GM18870 (cell line): ENCODE measurements at regions not wholly inside any gene's neighbourhood (a gene's known extent, or its start where the extent isn't known, plus 50 kb on each side); places are given as distances from the start of the nearest gene placed in this dataset.

Source experiments
- ATAC-seq: cut with Tn5 transposase; IDR thresholded peaks from one replicate; pipeline ENCODE4 v1.9.1; 2021; ENCODE audit warnings: moderate library complexity; ENCODE audit not compliant: unreplicated experiment

DNA sequence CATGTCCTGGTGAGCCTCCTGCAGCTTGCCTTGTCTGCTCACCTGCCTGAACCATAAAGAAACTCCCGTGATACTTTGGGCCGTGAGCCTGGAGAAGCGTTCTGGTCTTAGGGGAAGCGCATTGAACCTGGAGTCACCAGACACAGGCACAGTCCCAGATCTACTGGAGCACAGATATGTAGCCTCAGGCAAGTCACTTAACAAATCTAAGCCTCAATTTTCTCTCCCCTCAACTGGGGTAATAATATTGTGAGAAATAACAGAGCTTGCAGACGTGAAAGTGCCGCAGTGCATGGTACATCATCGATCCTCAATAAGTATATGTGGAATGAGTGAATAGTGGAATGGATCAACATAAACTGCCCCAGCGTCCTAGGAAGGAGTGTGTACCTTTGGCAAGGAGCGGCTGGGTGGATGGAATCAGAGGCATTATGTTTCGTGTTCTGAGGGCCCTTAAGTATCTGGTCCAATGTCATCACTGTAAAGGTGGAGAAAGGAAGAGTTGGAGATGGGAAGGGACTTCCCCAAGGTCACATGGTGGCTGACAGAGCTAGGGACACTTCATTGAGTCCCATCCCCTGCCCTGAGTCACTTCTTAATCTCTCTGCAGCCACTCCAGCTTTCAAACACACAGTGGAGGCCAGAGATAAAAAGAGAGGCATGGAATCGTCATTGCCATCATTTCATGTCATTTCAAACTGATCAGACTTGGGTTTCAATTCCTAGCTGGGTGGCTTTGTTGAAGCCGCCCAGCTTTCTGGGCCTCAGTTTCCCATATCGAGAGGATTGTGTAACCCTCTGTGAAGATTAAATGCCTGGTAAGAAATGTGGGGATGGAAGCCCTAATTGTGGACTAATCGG is 172.4 kb downstream of the DDX1 start:
- ATAC-seq, result no peak

DNA sequence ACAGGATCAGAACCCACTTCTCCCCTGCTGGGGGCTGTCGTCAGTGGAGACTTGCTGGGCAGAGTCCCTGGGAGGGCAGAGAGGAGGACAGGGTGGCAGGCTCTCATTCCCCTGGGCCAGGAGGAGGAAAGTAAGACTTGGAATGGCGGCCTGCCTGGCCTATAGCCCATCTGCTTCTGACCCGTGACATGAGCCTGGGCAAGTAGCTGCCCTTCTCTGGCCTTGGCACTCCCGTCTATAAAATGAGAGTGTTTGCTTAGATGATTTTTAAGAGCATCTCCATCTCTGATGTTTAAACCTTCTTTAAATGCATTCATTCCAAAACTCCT is 173.0 kb downstream of the DDX1 start:
- ATAC-seq, result no peak

DNA sequence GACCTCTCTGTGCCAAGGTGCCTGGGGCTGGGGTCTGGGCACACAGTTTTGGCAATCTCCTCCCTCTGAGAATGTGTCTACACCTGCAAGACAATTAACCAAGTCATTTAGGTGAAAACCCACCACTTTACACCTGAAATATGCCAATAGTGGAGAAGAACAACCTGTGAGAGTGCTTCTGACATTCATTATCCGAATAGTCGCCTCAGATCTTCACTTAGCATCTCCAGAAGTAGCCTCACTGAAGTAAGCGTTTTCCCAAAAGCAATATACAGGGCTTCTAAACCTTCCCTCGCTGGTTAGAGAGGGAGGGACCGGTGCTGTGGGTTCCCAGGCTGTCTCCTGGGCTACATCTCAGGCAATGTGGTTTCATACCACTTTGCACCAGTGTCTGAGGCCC is 173.5 kb downstream of the DDX1 start:
- ATAC-seq, result no peak

DNA sequence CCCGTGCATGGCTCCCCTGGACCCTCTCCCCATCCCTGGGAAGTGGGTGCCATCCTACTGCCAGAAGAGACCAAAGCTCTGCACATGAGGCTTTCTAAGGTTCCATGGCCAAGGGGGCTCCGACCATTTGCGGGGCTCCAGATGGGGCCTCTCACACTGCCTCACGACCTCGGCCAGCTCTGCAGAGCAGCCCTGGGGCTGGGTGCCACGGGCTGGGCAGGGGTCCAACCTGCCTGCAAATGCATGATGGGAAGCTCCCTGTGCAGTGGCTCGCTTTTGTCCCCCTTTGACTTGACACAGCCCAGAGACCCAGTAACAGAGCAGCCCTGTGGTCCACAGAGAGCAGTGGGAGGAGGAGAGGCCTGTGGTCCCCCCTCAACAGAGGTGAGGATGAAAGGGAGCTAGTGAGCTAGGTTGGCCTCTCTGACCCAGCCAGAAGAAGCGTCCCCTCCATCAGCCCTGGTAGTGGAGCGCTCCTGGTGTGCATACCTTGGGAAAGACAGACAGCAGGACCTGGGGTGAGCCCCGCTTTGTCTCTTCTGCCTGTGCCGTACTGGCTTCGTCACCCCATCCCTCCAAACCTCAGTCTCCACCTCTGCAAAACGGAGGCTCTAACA is 174.1 kb downstream of the DDX1 start:
- no peak for ATAC-seq

DNA sequence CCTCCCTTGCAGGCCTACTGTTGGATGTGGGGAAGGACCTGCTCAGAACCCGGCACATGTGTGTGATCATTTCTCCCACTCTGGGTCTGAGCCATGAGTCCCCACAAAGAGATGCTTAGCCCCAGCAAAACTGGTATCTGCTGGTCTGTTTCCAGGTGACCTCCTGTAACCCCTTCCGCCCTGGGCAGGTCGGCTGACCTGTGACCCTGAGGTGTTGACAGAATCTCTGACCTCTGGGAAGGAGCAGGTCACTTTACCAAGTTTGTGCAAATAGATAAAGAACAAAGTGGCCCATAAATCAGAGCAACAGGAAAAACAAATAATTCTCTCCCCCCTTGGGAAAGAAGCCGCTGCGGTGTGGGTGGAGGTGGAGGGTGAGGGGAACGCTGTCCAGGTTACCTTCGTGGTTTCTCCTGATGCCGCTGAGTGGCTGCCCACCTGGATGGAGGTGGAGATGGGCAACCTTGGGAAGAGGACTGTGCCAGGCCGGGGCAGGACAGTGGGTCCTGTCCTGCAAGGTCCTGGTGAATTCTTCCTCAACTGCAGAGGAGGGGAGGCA is 174.0 kb upstream of the MYCN start:
- ATAC-seq, result no peak

DNA sequence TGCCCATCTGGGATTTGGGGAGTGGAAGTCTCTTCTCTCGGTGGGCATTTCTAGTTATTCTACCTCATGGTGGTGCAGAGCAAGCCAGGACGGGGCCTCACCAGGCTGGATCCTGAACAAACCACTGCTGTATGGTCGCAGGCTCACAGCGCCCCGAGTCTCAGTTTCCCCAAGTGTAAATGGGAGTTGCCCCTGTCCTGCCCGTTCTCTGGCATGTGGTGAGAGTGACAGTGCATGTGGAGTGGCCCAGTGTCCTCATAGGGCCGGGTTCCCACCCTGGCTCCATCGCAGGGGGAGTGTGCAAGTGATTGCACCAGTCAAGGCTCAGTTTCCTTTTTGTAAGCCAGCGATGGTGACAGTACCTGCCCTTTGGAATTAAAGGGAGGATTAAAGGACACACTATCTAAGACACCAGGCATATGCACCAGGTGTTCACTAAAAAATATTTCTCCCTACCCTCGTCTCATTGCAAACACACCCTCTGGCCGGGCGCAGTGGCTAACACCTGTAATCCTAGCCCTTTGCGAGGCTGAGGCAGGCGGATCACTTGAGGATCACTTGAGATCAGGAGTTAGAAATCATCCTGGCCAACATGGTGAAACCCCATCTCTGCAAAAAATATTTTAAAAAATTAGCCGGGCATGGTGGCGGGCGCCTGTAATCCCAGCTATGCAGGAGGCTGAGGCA is 173.3 kb upstream of the MYCN start:
- ATAC-seq, result no peak

DNA sequence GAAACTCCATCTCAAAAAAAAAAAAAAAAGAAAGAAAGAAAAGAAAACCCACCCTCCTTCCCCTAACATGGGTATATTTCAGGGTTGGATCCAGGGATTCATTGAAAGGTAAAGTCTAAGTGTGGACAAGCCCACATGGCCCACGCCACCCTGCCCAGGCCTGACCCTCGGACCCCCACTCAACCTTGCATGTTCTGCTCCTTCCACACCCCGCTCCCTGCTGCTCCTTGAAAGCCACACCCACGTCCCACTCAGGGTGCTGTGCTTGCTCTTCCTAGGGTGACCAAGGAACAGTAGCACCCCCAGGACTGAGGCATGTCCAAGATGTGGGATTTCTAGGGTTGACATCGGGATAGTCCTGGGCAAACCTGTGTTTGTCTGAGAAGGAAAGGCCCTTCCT is 172.7 kb upstream of the MYCN start:
- ATAC-seq, result no peak

DNA sequence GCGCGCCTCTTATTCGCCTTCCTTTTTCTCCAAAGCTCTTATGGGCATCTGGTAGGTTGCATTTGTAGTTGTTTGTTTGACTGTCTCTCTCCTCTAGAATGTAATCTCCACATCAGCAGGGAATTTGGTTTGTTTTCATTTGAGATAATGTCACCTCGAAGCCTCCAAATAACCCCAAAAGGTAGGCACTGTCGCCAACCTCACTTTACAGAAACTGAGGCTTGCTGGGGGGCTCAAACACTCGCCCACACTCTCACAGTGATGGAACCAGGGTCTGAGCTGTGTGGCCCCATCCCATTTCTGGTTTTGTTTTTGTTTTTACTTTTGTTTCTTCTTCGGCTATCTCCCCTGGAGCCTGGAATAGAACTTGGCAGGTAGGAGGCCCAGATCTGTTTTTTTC is 172.2 kb upstream of the MYCN start:
- no peak for ATAC-seq

DNA sequence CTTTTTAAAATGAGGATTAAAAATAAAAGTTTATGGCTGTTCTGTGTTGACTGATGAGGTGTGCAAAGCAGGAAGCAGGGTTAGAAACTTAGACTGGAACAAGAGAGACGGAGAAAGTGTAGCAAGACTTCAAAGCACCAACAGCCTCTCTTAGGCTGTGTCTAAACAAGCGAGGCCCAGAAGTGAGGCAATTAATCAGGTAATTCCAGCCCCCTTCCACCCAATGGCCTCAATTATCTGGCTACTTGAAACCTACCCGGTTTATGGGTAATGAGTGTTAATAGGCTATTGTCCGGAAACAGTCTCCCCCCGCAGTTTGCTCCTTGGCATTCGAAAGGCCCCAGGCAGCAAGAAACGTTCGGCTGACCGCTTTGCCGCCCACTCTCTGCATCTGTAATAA is 171.7 kb upstream of the MYCN start:
- no peak for ATAC-seq

DNA sequence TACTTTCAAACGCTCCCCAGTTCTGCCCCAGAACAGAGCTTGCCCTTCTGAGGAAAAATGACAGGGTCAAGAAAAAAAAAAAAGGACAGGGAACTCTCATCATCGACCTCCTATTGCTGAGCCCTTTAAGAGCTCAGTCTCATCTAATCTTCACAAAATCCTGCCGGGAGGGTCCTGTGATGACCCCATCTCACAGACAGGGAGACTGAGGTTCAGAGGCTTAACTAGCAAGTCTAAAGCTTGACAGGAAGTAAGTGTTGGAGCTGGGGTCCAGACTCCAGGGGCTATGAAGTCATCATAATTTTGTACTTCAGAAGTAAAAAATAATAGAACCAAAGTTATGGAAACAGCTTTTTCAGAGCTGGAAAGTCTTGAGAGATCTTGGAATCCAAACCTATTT is 171.1 kb upstream of the MYCN start:
- no peak for ATAC-seq

DNA sequence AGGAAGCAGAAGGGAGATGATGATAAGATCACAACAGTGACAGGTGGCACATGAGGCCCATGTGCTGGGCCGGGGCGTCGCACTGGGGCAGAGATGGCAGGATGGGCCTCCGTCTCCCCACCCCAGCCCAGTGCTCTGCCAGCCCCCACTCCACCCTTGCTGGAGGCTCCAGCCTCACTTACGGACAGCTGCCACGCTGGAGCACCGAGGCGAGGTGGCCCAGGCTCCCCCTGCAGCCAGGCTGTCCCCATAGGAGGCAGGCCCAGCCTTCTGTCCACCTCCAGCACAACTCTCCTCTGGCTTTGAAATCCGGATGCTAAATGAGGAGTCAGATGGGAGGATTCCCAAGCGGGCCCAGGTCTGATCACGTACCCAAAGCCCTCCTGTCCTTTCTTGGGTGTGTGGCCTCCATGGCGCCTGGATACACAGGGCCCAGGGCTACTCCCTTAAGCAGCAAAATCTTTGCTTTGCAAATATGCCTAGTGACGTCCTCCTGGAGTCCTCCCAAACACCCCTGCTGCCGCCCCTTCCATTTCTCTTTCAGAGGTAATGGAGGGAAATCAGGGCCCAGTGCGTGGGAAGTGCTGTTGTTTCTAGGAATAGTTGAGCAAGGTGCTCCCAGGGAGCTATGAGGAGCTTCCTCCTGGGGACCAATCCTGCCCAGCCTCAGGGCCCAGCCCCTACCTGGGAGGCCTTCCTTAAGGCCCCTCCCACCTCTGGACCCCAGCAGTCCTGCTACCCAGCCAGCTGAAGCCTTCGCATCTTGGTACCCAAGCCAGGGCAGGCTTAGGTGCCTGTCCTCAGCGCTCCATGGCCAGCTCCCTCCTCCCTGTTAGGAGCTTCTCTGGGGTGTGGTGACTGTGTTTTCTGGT is 170.4 kb upstream of the MYCN start:
- no peak for ATAC-seq

DNA sequence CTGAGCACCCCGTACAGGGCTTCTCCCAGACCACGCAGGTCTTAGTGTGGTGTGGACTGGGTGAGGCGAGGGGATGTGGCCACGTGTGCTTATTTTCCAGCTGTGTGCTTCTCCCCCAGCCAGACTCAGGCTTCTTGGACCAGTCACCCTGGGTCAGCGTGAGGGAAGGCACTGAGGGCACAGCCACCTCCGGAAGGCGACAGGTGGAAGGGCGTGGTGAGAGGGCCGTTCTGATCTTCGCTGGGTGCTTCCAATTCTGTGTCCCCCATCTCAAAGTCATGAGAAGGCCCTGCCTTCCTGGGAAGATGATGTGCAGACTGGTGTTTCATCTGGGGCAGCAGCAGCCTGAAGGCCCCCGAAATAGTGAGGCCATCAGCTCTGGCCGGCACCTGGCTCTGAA is 169.7 kb upstream of the MYCN start:
- no peak for ATAC-seq

DNA sequence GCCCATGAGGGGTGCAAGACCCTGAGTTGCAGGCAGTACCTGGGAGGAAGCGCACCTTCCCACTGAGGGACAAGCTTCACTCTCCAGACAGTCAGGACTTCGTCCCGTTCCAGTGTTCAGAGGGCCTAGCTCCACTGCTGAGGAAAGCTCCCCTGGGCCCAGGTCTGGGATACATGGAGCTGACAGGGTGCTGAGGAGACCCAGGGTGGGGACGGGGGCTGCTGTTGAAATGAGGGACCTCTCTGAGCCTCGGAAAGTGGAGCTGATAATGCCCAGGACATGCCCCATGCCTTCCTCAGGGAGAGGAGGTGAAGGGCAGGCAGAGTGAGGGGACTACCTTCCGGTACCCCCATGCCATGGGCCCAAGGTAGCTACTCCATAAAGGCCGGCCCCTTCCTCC is 169.2 kb upstream of the MYCN start:
- no peak for ATAC-seq

DNA sequence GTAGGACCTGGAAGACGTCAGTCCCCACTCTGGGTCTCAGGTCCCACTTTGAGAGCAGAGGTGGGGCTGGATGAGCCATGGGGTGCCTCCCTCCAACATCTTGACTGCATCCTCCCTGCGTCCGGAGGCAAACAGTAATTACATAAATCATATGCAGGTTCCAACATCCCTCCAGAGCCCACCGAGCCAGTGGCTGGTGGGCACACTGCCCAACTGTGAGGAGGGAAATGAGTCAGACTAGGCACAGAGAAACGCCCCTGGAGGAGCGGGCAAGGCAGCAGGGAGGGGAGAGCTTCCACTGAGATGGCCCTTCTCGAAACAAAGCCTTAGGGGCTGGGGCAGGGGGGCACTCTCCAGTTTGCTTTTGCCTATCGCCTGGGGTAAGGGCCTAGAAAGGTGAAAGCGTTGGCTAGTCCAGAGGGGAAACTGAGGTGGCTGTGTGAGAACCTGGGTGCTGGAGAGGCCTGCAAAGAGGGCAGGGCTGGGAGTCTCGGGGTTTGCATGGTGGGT is 168.2 kb upstream of the MYCN start:
- no peak for ATAC-seq

DNA sequence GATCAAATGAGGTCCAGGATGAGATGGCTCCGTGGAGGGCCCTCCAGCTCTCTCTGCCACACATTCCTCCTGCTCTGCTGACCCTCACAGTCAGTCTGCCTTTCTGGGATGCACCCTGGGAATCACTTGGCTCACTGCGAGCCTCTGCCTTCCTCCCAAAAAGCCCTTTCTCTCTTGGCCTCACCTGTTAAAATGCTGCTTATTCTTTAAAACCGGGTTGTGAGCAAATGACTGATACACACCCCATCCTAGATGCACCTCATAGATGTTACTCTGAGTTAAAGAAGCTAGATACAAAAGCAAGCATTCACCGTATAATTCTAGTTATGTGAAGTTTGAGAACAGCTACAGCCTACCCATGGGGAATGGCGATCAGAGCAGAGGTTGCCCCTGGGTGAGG is 167.7 kb upstream of the MYCN start:
- ATAC-seq, result no peak

DNA sequence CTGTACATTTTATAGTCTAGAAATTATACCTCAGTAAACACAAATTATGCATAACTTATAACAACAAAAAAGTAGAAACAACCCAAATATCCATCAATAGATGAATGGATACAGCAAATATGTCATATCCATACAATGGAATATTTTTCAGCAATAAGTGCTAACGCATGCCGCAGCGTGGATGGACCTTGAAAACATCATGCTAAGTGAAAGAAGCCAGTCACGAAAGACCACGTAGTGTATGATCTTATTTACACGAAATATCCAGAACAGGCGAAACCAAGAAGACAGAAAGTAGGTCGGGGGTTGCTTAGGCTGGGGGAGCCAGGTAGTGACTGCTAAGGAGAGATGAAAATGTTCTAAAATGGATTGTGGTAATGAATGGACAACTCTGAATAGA is 167.1 kb upstream of the MYCN start:
- no peak for ATAC-seq

DNA sequence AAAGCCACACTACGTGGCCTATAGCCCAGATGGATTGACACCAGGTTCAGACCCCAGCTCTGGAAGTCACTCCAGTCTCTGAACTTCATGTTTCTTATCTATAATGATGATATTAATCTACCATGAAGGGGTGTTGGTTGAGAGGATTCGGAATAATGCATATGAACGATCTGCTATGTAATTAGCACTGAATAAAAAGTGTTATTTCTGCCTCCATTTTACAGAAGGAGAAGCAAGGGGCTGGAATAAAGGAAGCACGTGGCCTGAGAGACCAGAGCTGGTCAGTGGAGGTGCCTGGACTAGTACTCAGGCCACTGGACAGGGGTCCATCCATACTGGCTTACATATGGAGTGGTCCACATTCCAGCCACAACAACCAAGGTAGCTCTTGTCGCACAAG is 166.5 kb upstream of the MYCN start:
- ATAC-seq, result no peak

DNA sequence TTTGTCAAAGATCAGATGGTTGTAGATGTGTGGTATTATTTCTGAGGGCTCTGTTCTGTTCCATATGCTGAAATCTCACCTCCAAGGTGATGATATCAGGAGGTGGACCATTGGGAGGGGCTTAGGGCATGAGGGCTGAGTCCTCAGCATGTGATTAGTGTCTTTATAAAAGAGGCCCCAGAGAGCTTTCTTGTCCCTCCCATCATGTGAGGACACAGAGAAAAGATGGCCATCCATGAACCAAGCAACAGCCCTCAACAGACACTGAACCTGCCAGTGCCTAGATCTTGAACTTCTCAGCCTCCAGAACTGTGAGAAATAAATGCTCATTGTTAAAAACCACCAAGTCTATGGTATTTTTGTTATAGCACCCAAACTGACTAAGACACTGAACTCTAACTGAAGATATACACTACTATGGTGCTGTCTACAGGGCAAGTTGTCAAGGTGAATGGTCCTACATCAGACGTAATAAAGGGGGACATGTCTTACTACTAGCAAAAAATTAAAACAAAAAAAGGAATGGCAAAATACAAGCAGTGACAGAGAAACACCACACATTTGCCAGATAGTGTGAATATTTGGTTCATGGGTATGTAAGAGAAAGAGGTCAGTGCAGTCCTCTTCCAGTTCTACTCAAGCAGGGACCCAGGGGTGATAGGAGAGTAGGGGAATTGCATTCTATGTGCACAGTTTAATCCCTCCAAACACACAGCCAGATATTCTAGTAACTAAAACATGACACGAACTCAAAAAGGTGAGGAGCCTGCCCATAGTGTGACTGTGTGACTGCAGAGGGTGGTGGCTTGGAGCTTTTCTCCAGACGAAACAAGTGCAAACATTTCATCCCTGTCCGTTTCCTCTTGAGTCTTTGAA is 164.4 kb upstream of the MYCN start:
- no peak for ATAC-seq

DNA sequence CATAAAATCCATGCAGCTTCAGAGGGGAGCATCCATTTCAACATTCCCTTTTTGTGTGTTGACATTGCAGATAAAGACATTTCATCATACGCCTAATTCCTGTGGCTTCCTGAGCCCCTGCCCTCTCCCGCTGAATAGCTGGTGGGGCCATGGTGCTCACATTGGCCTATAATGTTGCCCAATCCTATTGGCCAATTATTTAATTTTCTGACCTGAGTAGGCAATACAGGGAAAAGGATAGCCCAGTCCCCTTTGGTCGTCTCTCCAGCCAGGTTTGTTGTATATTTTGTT is 163.8 kb upstream of the MYCN start:
- ATAC-seq, result no peak
